ENCODE measurements at regions not wholly inside any gene's neighbourhood (a gene's known extent, or its start where the extent isn't known, plus 50 kb on each side); places are given as distances from the start of the nearest gene placed in this dataset.
A peak's percentile ranks its signal among the peaks of the same experiment; 100 is the strongest.
"Not testable (repeated sequence)": the region's sequence is repeated elsewhere in the genome, so short reads cannot be mapped to it uniquely, and the experiment has no call there.

DNA sequence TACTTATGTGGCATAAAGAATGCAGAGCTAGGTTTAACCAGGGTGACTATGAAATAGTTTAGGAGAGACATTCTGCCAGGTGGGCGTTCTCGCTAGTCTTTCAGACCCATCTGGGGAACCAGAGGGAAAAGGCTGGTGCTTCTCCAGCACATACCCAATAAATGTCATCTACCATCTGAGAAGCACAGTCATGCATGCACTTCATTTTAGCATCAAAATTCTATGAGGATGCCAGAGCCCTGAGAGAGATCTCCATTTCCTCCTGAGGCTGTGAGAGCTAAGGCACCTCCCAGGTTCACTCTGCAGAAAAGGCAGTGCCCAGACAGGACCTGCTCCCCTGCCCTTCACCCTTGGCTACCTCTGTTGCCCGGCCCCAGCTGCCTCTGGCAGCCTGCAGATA lies 196.2 kb upstream of the PRNP start:
- DNase-seq (ENCODE audit: missing footprints): no peak
- intact Hi-C loops (cut with DNase I): no loop called here
- ATAC-seq: no peak

DNA sequence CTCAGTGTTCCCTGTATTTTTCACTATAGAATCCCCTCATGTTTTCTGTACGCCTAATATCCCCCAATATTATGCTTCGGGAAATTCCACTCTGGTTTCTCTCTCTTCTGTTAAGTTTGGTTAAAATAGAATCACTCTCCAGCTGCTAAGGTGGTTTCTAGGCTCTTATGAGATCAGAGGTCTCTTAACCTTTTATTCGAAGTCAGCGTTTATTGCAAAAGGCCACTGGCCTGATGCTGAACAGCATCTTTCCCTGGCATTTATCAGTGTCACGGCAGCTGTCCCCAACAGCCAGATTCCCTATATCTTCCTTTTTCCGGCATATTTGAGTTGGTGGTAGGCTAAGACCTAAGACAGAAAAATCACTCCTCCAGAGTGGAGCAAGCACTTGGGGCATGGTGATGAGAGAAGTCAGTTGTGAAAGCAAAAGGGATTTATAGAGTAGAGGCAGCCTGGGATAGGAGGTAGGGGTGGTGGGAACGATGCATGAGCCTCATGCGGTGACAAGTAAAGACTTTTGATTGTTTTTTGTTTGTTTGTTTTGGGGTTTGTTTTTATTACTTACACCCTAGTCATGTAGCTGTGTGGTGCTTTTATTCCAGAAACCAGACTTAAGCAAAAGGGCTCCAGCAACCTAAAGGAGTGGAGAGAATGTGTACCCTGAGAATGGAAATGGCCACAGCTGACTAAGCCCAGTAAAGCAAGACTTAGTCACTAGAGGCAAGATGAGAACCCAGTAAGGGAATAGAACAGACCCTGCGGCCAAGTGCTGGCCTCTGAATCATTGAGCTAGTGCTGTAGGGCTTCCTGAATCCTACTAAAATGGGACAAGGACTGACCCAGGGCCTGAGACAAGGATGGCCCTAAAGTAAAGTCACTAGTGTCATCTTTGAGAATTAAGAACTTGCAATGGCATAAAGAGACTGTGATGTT lies 197.6 kb upstream of the PRNP start:
- intact Hi-C loops (cut with DNase I): no loop called here
- DNase-seq (ENCODE audit: missing footprints): no peak
- ATAC-seq: no peak

DNA sequence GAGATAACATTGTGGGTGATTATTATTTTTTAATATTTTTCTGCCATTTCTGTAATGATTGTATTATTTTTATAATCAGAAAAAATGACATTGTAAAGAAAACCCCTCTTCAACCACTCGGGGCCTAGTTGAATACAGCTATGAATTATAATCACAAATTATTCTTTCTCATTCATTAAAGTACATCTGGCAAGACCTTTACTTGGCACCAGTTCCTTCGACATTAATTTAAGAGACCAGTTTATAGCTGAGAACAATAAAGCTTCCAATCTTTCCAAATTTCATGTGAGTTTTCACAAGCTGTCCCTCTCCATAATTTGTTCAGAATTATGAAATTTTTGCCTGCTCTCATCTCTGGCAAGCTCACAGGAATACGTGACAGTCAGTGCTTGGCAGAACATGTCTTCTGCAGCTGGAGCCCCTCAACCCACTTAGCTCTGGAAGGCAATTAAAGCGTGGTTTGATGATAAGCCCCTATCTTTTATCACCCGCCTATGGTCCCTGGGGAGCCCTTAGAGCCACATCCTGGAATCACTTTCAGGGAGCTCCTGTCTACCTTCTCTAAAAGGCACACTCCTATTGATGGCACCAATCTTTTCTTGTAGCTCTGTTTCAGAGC lies 201.8 kb upstream of the PRNP start:
- intact Hi-C loops (cut with DNase I): no loop called here

DNA sequence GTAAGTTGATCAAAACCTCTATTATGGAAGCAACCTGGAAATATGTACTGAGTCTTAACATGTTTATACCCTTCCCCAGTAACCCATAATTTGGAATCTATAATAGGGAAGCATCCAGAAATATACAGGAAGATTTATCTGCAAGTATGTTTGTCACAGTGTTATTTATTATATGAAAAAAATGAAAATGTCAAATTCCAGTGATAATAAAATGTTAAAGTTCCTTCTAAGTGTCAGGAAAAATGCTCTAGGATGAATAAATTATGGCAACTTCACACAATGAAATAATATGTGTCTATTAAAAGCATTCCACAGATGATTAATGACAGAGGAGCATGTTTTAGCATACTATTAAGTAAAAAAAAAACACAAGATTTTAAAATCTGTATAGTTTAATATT lies 202.3 kb upstream of the PRNP start:
- ATAC-seq (no peak), DNase-seq (ENCODE audit: missing footprints) (no peak)
- intact Hi-C loops (cut with DNase I): no loop called here

More for the DNA sequence above, 201.8 kb upstream of the PRNP start:
- no peak for DNase-seq (ENCODE audit: missing footprints)
- ATAC-seq: no peak

DNA sequence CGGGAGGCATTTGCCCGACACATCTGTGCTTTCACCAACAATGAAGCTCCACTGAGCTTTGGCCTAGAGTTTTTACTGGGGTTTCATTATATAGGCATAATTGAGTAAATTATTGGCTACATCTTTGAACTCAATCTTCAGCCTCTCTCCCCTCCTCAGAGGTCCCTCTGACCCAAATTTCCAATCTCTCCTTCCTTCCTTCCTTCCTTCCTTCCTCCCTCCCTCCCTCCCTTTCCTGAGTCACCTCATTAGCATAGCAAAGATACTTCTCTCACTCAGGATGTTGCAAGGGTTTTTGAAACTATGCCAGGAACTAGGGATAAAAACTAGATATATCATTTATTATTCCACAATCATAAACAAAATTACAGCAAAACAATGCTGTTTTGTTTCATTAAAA lies 202.8 kb upstream of the PRNP start:
- DNase-seq (ENCODE audit: missing footprints) (no peak), ATAC-seq (no peak)
- intact Hi-C loops (cut with DNase I): no loop called here

DNA sequence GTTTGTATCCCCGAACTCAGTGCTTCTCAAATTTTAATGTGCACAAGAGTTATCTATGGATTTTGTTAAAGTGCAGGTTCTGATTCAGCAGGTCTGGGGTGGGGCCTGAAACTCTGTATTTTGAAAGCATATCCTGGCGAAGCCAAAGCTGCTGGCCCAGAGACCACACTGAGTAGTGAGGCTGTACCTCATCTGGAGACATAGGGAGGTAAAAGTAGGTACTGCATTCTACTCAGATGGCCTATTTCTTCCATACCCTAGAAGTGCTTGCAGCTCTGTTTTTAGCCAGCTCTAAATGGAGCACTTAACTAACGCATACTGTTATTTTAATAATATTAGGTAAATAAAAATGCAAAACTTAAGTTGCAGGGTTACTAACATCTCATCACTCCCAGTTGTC lies 206.2 kb upstream of the PRNP start:
- intact Hi-C loops (cut with DNase I): no loop called here
- no peak for ATAC-seq
- DNase-seq (ENCODE audit: missing footprints): no peak

DNA sequence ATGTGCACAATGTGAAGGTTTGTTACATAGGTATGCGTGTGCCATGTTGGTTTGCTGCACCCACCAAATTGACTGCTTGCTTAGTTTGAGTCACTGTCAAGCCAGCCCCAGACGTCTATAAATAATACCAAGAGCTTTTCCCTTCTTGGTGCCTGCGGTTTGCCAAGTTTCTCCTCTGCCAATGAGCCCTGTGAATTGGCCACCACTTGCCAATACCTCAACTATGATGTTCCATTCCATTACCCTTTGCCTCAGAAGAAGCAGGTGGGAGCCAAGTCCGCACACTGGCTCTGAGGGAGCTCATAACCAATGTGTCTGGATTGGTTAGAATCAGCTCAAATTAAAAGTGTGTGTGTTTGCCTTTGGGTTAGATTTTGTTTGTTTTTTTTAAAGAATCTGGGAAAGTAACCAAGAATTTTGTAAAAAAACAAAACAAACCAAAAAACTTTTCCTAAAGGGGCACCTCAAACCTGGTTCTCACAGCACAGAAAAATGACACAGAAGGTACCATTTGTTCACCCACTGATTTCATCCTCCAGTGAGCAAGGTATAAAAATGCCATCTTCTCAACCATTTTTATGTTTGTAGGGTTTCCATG lies 209.3 kb upstream of the PRNP start:
- intact Hi-C loops (cut with DNase I): no loop called here
- DNase-seq (ENCODE audit: missing footprints) (no peak), ATAC-seq (peak; percentile 39)

DNA sequence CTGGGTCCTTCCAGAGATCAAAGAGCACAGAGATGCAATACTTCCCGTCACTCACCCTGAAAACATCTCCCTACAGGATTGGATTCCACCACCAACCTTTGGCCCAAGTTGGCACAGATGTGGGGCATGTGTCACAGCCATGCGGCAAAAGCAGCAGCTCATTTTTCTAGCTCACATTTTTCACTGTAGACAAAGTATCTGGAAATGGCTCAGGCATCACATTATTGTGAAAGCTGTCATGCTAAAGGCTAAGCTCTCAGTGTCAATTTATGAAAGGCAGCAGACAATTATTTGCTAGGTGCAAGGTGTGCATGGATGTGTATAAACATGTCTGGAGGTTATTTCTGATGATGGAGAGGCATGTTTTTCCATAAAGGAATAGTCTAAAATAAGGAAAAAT lies 213.3 kb upstream of the PRNP start:
- DNase-seq (ENCODE audit: missing footprints) (no peak), ATAC-seq (no peak)
- intact Hi-C loops (cut with DNase I): no loop called here

DNA sequence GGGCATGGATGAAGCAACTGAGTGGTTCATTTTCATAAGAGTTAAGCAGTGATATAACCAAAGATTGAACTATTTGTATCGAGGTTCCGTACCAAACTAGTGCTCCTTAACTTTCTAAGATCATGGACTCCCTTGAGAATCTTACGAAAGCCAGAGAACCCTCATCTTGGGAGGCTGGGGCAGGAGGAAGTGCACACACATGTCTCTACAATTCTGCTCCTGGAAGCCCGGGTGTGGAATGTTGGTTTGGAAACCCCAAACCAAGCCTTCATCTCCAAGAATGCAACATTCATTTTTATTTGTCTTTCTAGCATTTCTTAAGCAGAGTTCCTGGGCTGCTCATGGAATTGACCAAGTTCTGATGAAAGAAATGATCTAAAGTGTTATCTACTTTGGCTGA lies 215.0 kb upstream of the PRNP start:
- no peak for DNase-seq (ENCODE audit: missing footprints)
- intact Hi-C loops (cut with DNase I): no loop called here
- no peak for ATAC-seq

DNA sequence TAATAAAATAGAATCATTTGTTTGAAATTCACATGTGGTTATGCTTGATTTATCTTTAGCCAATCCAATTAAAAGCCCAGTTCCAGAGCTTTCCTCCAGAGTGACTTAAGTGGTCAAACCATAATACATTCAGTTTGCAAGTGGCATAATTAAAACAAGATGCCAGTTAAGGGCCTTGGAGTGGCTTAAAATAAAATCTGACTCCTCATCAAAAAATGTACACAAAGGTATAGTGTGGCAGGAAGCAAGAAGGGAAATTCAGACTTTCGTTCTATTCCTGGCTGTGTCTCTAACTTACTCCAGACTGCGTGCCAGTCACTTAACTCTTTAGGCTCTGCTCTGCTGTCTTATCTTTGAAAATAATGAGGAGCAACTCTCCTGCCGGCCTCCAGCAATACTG lies 215.9 kb upstream of the PRNP start:
- DNase-seq (ENCODE audit: missing footprints) (no peak), ATAC-seq (no peak)
- intact Hi-C loops (cut with DNase I): no loop called here

DNA sequence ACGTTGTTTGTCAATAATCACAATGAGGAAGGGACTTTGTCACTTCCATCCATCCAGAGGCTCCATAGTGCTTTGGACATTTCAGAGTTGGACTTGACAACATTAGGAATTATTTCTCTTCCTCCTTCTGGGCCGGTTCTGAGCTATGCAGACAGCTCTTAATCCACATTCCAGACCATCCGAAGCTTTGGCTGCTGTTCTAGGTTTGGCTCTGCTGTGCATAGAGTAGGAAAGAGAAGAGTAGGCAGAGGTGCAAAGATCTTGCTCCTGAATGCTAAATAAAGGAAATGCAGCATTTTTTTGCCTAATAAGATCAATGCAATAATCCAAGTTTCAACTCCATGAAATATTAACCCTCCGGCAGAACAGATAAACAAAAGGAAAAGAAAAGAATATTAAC lies 216.3 kb upstream of the PRNP start:
- ATAC-seq (no peak), DNase-seq (ENCODE audit: missing footprints) (no peak)
- intact Hi-C loops (cut with DNase I): no loop called here

DNA sequence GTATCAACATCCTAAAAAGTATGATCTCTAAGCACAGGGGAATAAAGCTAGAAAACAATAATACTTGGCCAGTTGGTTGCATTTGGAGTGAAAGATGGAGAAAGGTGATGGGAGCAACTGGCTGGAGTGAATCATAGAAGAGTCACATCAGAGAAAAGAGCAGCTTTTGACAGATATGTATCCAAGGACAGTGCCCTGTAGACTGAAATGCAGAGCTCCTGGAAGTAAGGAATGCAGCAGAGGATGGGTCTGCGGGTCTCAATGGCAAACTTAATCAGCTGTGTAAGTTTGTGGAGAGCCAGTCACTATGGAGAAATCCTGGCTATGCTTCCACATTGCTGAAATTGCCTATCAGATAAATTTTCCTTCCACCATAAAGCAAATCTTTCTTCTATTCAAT lies 218.1 kb upstream of the PRNP start:
- intact Hi-C loops (cut with DNase I): no loop called here
- ATAC-seq (no peak), DNase-seq (ENCODE audit: missing footprints) (no peak)

DNA sequence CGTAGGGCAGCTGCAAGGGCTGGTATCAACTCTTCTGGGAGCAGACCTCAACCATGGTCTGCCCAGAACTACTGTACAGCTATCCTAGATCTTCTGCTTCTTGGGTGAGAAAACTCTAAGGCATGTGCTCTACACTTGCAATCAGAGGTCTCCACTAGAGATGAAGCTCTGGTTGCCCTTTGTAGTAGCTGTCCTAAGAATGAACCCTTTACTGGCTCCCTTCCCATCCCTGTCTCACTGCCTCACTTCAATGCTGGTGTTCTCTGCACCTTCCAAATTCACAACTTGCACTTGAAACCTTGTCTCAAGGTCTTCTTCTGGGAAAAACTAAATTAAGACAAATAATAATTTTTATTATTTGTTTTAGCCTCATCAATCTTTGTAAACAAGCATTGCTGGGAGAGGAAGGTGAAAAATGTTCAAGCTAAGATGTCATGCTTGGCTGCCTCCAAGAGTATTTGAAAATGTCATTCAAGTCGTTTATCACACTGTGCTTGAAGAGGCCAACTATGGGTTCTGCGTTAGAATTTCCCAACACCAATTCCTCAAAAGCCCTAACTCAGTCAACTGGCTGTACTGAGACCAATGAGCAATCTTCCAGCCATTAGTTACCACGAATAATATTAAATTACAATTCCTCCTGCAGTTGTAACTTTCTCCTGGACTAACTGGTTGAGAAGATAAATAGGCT lies 216.9 kb upstream of the ADRA1D start:
- intact Hi-C loops (cut with DNase I): no loop called here
- DNase-seq (ENCODE audit: missing footprints): no peak
- ATAC-seq: peak; percentile 50

DNA sequence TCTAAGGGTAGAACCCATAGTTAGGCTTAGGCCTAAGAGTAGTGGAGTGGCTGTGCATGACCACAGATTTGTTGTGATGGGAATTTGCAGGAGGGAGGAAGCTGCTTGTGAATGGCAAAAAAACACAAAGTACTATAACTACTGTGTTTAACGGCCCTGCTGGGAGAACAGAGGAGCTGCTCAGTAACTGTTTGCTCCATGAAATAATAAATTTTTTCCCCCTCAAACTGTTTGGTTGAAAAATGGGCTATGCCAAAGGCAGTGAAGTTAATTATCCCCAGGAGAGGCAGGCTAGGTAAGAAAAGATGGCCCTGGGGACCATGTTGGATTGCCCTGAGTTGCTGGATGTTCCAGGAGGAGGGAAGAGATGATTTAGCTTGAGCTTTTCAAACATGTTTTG lies 216.1 kb upstream of the ADRA1D start:
- DNase-seq (ENCODE audit: missing footprints) (no peak), ATAC-seq (no peak)
- intact Hi-C loops (cut with DNase I): no loop called here

DNA sequence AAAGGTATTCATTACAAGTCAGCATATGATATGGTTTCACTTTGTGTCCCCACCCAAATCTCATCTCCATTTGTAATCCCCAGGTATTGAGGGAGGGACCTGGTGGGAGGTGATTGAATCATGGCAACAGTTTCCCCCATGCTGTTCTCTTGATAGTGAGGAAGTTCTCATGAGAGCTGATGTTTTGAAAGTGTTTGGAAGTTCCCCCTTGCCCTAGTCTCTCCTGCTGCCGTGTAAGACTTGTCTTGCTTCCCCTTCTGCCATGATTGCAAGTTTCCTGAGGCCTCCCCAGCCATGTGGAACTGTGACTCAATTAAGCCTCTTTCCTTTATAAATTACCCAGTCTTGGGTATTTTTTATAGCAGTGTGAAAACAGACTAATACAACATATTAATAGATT lies 213.7 kb upstream of the ADRA1D start:
- DNase-seq (ENCODE audit: missing footprints); intact Hi-C loops (cut with DNase I); ATAC-seq: not testable (repeated sequence)

DNA sequence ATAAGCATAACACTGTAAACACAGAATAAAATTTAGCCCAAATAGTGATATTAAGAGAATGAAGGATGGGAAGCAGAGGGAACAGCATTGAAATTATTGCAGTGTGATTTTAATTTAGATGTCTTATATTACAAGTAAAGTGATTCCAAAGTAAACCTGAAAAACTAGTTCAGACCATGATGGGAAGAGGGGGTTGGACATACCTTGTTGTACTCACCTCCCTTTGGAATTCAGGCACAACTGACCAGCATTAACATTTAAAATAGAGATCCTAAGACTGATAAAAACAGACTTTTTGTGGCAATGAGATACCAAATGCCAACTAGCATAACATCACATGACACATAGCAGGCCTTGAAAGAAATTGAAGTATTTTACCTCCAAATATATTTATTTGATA lies 210.0 kb upstream of the ADRA1D start:
- DNase-seq (ENCODE audit: missing footprints) (no peak), ATAC-seq (no peak)
- intact Hi-C loops (cut with DNase I): no loop called here

DNA sequence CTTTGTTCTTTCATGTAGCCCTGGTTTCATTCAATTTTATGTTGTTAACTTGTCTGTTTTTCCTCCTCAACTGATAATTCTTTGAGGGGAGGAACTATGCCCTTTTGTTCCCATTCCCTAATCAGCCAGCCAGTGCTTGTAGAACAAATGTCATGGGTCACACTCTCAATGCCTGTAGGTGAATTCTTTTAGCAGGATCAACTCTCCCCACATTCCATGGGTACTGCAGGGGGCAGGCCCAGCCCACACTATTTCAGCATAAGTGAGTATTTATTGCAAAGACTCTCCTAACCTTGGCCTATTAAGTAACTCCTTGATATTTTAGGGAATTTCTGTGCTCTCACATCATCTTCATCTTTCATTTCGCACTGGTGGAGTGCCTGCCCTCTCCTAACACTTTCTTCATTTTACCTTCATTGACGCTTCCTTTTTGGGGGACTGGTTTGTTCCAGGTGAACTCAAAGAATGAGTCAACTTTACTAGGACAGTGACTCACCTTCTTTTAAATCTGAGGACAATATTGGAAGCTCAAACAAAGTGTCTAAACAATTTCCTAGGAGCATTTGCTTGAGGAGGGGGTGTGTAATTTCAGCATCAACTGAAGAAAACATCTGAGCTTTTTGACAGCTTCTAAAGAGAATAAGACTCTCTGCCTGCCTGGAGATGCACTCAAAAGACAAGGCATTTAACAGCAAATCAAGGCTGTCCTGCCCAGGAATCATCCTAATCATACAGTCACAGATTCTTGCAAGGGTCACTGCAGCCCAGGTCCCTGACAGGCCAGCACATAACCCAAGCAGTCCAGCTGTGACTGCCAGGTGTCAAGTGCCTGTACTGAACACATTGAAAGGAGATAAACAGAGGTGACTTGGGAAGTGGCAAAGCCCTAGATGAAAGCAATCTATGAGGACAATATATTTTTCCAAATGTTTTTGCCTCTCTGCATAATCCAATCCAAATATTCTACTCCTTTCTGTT lies 208.8 kb upstream of the ADRA1D start:
- intact Hi-C loops (cut with DNase I): no loop called here
- ATAC-seq: peak; percentile 89
- DNase-seq (ENCODE audit: missing footprints): no peak

DNA sequence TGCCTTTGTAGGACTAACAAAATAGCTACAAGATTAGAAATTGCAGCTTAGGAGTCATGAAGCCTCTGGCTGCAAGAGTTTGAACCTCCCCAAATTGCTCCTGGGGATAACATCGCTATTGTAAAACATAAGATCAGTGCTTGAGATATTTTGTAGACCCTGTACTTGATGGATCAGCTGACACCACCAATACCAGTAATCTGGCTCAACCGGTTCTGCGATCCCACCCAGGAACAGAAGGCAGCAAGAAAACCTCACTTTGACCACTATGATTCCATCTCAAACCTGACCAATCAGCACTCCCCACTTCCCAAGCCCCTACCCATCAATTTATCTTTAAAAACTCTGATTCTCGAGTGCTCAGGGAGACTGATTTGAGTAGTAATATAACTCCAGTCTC lies 206.9 kb upstream of the ADRA1D start:
- ATAC-seq: no peak
- DNase-seq (ENCODE audit: missing footprints): no peak
- intact Hi-C loops (cut with DNase I): no loop called here

DNA sequence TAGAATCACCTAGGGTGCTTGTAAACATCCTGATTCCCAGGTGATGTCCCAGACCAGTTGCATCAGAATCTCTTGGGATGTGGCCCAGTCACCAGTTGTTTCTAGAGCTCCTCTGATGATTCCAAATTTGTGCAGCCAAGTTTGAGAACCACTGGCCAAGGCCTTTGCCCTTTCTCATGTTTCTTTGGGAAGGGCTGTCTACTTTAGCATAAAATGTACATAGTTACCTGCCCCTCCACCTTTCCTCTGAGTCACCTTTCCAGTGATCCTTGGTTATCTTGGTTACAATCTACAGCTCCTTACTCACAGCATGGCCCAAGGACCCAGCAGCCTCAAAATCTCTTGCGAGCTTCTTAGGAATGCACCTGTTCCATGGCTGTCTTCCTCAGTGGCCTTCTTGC lies 206.2 kb upstream of the ADRA1D start:
- DNase-seq (ENCODE audit: missing footprints) (no peak), ATAC-seq (no peak)
- intact Hi-C loops (cut with DNase I): no loop called here

All from Right ventricle myocardium inferior (tissue), 1 donor.